HUES6 (cell line): ENCODE measurements at regions not wholly inside any gene's neighbourhood (a gene's known extent, or its start where the extent isn't known, plus 50 kb on each side); places are given as distances from the start of the nearest gene placed in this dataset.

Source experiments
- H3K27ac ChIP-seq: 2 replicates; pipeline ENCODE4 v1.7.0; 2013; ENCODE audit warnings: low read depth, mild to moderate bottlenecking, low read length, inconsistent platforms
- H3K27me3 ChIP-seq: 2 replicates; pipeline ENCODE4 v1.6.1; 2013; ENCODE audit warnings: low read length; ENCODE audit not compliant: control insufficient read depth, insufficient read depth
- H3K36me3 ChIP-seq: 2 replicates; pipeline ENCODE4 v1.6.1; 2013; ENCODE audit warnings: low read length; ENCODE audit not compliant: control insufficient read depth, insufficient read depth
- H3K4me1 ChIP-seq: 2 replicates; pipeline ENCODE4 v1.6.1; 2013; ENCODE audit warnings: low read length; ENCODE audit not compliant: control insufficient read depth, insufficient read depth
- H3K4me3 ChIP-seq: 2 replicates; pipeline ENCODE4 v1.5.1; 2013; ENCODE audit warnings: low read depth, low read length
- H3K9ac ChIP-seq: one replicate; pipeline ENCODE4 v1.6.1; 2013; ENCODE audit warnings: mild to moderate bottlenecking, low read length
- H3K9me3 ChIP-seq: 2 replicates; pipeline ENCODE4 v1.6.1; 2013; ENCODE audit warnings: low read depth, low read length; ENCODE audit not compliant: control insufficient read depth, insufficient read depth

- no peak overlapping the region for H3K27ac ChIP-seq
- H3K9ac ChIP-seq: no peak overlapping the region
- 0 out of 2 replicates have a peak, but pooled peaks cover under 1% of the 10 kb centered on the region for H3K9me3 ChIP-seq
- H3K4me1 ChIP-seq: no peaks in the 10 kb centered on the region
- H3K27me3 ChIP-seq: no peaks in the 10 kb centered on the region
- no peaks in the 10 kb centered on the region for H3K36me3 ChIP-seq
- H3K4me3 ChIP-seq: no peak overlapping the region
These were observed 116.2 kb upstream of the CNTLN start for GRCh38 chr9:17018540-17019196.

DNA sequence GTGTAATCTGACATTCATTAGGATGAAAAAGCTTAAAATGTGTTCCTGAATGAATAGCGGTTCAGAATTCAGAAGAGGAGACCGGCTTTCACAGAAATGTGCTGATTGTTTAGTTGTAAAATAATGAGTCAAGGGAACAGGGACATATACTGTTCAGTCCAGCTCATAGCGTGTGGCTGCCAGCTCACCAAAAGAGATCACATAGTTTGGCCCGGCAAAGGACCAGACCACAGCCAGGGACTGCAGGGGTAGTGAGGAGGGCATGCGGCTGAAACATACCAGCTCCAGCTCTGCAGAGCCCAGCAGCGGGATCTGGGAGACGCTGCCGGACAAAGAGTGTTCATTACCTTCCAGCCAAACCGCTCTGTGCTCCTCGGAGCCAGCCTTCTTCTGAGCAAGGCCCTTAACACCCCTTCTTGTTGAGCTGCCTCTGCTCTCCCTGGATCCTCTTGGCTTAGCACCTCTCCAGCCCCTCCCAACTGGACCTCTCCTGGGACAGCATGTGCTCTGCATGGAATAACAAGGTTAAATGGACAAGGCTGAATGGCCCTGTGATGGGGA is 116.8 kb upstream of the CNTLN start:
- Histone ChIP-seq H3K9ac (no peak overlapping the region), H3K4me3 (no peak overlapping the region), H3K4me1 (no peaks in the 10 kb centered on the region), H3K27me3 (no peaks in the 10 kb centered on the region), H3K9me3 (no peaks in the 10 kb centered on the region), H3K36me3 (no peaks in the 10 kb centered on the region), H3K27ac (no peak overlapping the region)

DNA sequence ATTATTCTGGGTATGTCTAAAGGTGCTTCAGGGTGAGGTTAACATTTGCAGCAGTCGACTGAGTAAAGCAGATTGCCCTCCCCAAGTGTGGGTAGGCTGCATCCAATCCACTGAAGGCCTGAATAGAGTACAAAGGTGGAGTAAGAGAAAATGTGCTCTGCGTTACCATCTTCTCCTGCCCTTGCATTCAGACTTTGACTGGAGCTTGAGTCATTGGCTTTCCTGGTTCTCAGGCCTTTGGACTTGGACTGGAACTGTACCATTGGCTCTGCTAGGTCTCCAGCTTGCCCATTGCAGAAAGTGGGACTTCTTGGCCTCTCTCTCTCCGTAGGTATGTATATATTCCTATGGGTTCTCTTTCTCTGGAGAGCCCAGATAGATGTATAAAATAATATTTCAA is 120.9 kb upstream of the CNTLN start:
- no peak overlapping the region for H3K9ac ChIP-seq
- H3K36me3 ChIP-seq: no peaks in the 10 kb centered on the region
- H3K27ac ChIP-seq: no peak overlapping the region
- no peaks in the 10 kb centered on the region for H3K27me3 ChIP-seq
- H3K9me3 ChIP-seq: no peaks in the 10 kb centered on the region
- no peak overlapping the region for H3K4me3 ChIP-seq
- no peaks in the 10 kb centered on the region for H3K4me1 ChIP-seq

- Histone ChIP-seq H3K9ac (no peak overlapping the region), H3K4me1 (no peaks in the 10 kb centered on the region), H3K27me3 (no peaks in the 10 kb centered on the region), H3K36me3 (no peaks in the 10 kb centered on the region), H3K9me3 (no peaks in the 10 kb centered on the region), H3K27ac (no peak overlapping the region), H3K4me3 (no peak overlapping the region)
These were observed 121.8 kb upstream of the CNTLN start for GRCh38 chr9:17013010-17013409.

GRCh38 chr9:17011880-17012279 is 123.0 kb upstream of the CNTLN start:
- Histone ChIP-seq H3K4me1 (no peaks in the 10 kb centered on the region), H3K27me3 (no peaks in the 10 kb centered on the region), H3K9me3 (no peaks in the 10 kb centered on the region), H3K36me3 (no peaks in the 10 kb centered on the region), H3K4me3 (no peak overlapping the region), H3K9ac (no peak overlapping the region), H3K27ac (no peak overlapping the region)

- peaks cover 7% of the 10 kb centered on the region for H3K4me1 ChIP-seq
- no peaks in the 10 kb centered on the region for H3K9me3 ChIP-seq
- H3K9ac ChIP-seq: no peak overlapping the region
- H3K4me3 ChIP-seq: no peak overlapping the region
- no peaks in the 10 kb centered on the region for H3K36me3 ChIP-seq
- no peaks in the 10 kb centered on the region for H3K27me3 ChIP-seq
- H3K27ac ChIP-seq: no peak overlapping the region
These were observed 125.8 kb upstream of the CNTLN start for GRCh38 chr9:17009071-17009470.

DNA sequence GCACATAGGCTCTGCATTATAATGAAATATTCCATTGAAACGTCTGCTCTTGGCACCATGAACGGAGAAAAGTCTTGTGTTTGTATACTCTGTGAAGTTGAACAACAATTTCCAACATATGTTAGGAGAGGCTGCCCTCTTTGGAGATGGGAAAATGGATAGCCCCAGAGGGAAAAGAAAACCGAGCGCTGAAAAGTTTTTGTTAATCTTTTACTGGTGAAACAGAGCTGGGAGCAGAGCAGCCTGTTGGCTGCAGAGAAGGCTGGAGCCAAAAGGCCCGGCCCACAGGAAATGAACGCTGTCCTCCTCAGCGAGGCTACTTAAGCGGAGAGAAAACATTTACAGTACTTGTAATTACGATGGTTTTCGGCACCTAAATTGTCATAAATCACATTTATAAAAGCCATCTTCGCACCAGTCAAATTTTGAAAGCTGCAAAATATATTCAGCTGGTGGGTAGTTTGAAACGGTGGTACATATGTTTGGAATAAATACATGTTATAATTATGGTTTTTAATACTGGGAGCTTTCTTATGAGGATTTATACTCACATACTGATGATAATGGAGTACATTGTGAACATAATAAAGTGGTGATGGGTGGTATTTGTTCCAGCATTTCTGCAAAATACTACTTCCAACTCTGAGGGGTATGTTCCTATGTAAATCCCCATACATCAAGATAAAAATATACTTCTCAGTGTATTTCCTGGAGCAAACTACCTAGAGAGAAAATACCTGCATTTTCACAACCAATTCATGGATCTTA is 129.6 kb upstream of the CNTLN start:
- H3K9ac ChIP-seq: no peak overlapping the region
- no peaks in the 10 kb centered on the region for H3K27me3 ChIP-seq
- H3K4me3 ChIP-seq: no peak overlapping the region
- H3K4me1 ChIP-seq: peaks cover 7% of the 10 kb centered on the region
- H3K27ac ChIP-seq: 0 out of 2 replicates have a peak overlapping the region, but pooled peaks have one; percentile 26
- no peaks in the 10 kb centered on the region for H3K36me3 ChIP-seq
- no peaks in the 10 kb centered on the region for H3K9me3 ChIP-seq

DNA sequence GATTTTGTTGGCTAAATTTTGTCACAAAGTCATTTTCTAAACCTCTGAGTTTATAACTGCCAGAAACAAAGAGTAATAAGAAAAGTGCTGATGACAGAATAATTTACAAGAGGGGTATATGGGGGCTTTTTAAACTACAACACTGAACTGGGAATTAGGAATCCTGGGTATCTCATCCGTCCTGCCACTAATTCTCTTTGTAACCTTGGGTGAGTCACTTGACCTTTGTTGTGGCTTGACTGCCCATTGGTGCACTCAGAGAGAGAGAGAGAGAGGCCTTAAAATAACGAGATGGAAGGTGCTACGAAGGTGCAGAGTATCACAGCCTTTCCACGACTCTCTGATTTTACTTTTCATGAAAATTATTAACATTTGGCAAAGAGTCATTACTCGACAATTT is 130.3 kb upstream of the CNTLN start:
- H3K36me3 ChIP-seq: no peaks in the 10 kb centered on the region
- H3K9me3 ChIP-seq: no peaks in the 10 kb centered on the region

DNA sequence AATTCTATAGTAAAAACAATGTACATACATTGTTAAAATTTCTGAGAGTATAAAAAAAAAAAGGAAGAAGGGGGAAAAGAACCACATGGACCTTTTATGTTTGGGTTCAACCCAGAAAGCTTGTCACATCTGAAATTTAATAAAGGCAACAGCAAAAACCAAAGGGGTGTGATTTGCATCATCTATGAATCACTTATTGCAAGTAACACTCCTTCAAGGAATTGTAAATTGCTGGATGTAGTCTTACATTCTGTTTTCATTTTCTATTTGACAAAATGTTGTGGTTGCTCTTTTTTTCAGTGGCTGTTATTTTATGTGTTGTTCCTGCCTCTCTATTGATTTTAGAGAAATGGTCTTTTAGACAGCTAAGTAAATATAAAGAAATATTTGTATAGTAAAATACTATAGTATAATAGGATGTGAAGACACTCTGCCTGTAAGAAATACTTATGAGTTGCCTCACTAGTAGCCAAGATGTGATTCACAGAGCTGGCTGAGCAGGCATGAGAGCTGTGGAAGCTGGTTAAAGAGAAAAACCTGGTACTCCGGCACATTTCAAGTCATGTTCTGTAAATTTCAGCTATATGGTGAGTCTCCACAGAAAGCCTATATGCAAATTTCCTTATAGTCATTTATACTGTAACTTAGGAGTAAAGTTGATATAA is 131.1 kb upstream of the CNTLN start:
- Histone ChIP-seq H3K27me3 (no peaks in the 10 kb centered on the region), H3K27ac (no peak overlapping the region), H3K4me1 (peaks cover 7% of the 10 kb centered on the region)

More for the DNA sequence above, 130.3 kb upstream of the CNTLN start:
- Histone ChIP-seq H3K27ac (no peak overlapping the region), H3K9ac (no peak overlapping the region), H3K4me1 (peaks cover 7% of the 10 kb centered on the region), H3K27me3 (no peaks in the 10 kb centered on the region), H3K4me3 (no peak overlapping the region)

DNA sequence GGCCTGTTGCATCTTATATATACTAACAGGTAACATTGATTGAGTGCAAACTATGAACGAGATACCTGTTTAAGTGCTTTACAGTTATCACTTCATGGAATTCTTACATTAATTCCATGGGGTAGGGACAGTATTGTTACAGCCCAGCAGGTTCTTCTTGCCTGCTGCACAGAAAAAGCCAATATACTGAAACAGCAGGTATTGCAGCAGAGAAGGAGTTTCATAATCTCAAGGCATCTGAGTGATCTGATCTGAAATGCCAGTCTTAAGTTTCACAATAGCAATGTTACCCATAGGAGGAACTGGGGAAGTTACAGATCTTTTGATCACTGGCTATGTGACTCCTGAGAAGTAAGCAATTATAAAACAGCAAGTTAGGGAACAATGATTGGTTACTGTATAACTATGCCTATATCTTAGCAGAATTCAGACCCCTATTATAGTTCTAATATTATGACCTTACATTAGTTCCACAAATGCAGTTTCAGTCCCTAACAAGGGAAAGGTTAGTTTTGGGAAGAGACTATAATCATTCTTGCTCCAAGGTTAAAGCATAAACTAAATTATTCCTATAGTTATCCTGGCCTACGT is 126.5 kb upstream of the BNC2 start:
- peaks cover 26% of the 10 kb centered on the region for H3K9me3 ChIP-seq
- no peaks in the 10 kb centered on the region for H3K36me3 ChIP-seq
- H3K27ac ChIP-seq: no peak overlapping the region
- no peaks in the 10 kb centered on the region for H3K27me3 ChIP-seq
- no peaks in the 10 kb centered on the region for H3K4me1 ChIP-seq
- no peak overlapping the region for H3K4me3 ChIP-seq
- H3K9ac ChIP-seq: no peak overlapping the region

More for the DNA sequence above, 131.1 kb upstream of the CNTLN start:
- Histone ChIP-seq H3K9me3 (no peaks in the 10 kb centered on the region; the same call in 1 of the 2 replicates), H3K9ac (no peak overlapping the region), H3K4me3 (no peak overlapping the region), H3K36me3 (no peaks in the 10 kb centered on the region)
